Loucy (cell line): ENCODE measurements at regions not wholly inside any gene's neighbourhood (a gene's known extent, or its start where the extent isn't known, plus 50 kb on each side); places are given as distances from the start of the nearest gene placed in this dataset.

Source experiments
- H2AFZ ChIP-seq: fragments of 200-600 bp; sonication (generic); 2 replicates; pipeline ENCODE4 v1.6.0; 2016; ENCODE audit warnings: antibody characterized with exemption, mild to moderate bottlenecking, low read length, moderate library complexity
- H3F3A ChIP-seq: fragments of 200-600 bp; 2 replicates; pipeline ENCODE4 v1.6.0; 2016; ENCODE audit warnings: antibody characterized with exemption, low read depth, mild to moderate bottlenecking
- H3K27me3 ChIP-seq: fragments of 200-600 bp; sonication (generic); 2 replicates; pipeline ENCODE4 v1.6.1; 2014; ENCODE audit warnings: low read length, mild to moderate bottlenecking; ENCODE audit not compliant: insufficient read depth, poor library complexity, severe bottlenecking
- H3K36me3 ChIP-seq: fragments of 200-600 bp; sonication (generic); 2 replicates; pipeline ENCODE4 v1.6.1; 2016; ENCODE audit warnings: low read length; ENCODE audit not compliant: insufficient read depth
- H3K4me1 ChIP-seq: fragments of 200-600 bp; sonication (generic); 2 replicates; pipeline ENCODE4 v1.5.1; 2014; ENCODE audit warnings: low read length, mild to moderate bottlenecking; ENCODE audit not compliant: insufficient read depth, poor library complexity, severe bottlenecking
- H3K4me2 ChIP-seq: fragments of 200-600 bp; sonication (generic); 2 replicates; pipeline ENCODE4 v1.6.0; 2014; ENCODE audit warnings: antibody characterized with exemption, low read length, low read depth, mild to moderate bottlenecking; ENCODE audit not compliant: poor library complexity, severe bottlenecking
- H3K4me3 ChIP-seq: fragments of 200-600 bp; sonication (generic); 2 replicates; pipeline ENCODE4 v1.5.1; 2014; ENCODE audit warnings: low read length, mild to moderate bottlenecking, mixed read lengths; ENCODE audit not compliant: poor library complexity, severe bottlenecking
- H3K79me2 ChIP-seq: fragments of 200-600 bp; sonication (generic); 2 replicates; pipeline ENCODE4 v1.6.1; 2014; ENCODE audit warnings: low read length; ENCODE audit not compliant: insufficient read depth
- H3K9ac ChIP-seq: fragments of 200-600 bp; sonication (generic); 2 replicates; pipeline ENCODE4 v1.6.0; 2014; ENCODE audit warnings: mild to moderate bottlenecking, low read depth, low read length, moderate library complexity; ENCODE audit not compliant: poor library complexity, severe bottlenecking
- H3K9me2 ChIP-seq: fragments of 200-600 bp; sonication (generic); replicated peaks from 2 replicates; pipeline ENCODE4 v1.6.1; 2016; ENCODE audit warnings: low read depth, low read length, mixed read lengths
- H3K9me3 ChIP-seq: fragments of 200-600 bp; sonication (generic); 2 replicates; pipeline ENCODE4 v1.6.1; 2014; ENCODE audit warnings: mild to moderate bottlenecking, antibody characterized with exemption, low read length, low read depth; ENCODE audit not compliant: insufficient read depth
- H4K20me1 ChIP-seq: fragments of 200-600 bp; sonication (generic); 2 replicates; pipeline ENCODE4 v1.6.0; 2014; ENCODE audit warnings: antibody characterized with exemption, low read length, mild to moderate bottlenecking; ENCODE audit not compliant: insufficient read depth, poor library complexity, severe bottlenecking
- CTCF ChIP-seq: fragments of 200-600 bp; sonication (generic); conservative IDR thresholded peaks from 2 replicates; pipeline ENCODE4 v1.5.1; 2014; ENCODE audit warnings: mild to moderate bottlenecking, antibody characterized with exemption, low read length
- EZH2phosphoT487 ChIP-seq: fragments of 200-600 bp; IDR thresholded peaks from 2 replicates; pipeline ENCODE4 v1.6.1; 2018; ENCODE audit warnings: antibody characterized with exemption, mild to moderate bottlenecking, moderate library complexity, borderline replicate concordance

- H2AFZ ChIP-seq = no peak overlapping the region
Observed at GRCh38 chr1:5737081-5737480, 255.1 kb downstream of the NPHP4 start.

GRCh38 chr1:5734996-5735395 lies 257.2 kb downstream of the NPHP4 start:
- Histone ChIP-seq H3K36me3 (no peaks in the 10 kb centered on the region), H3K4me1 (peaks cover 12% of the 10 kb centered on the region), H3K9me2 (no peaks in the 10 kb centered on the region), H3K4me2 (no peak overlapping the region), H3K9me3 (no peaks in the 10 kb centered on the region), H2AFZ (no peak overlapping the region), H3K9ac (no peak overlapping the region), H3K79me2 (no peaks in the 10 kb centered on the region), H3K4me3 (no peak overlapping the region), H4K20me1 (no peaks in the 10 kb centered on the region), H3F3A (no peaks in the 10 kb centered on the region), H3K27me3 (no peaks in the 10 kb centered on the region)
- TF ChIP-seq EZH2phosphoT487 (no peak), CTCF (no peak)

More at GRCh38 chr1:5737081-5737480, 255.1 kb downstream of the NPHP4 start:
- H3K79me2 ChIP-seq = no peaks in the 10 kb centered on the region
- H4K20me1 ChIP-seq = no peaks in the 10 kb centered on the region
- H3K9me2 ChIP-seq = no peaks in the 10 kb centered on the region
- TF ChIP-seq CTCF (no peak), EZH2phosphoT487 (no peak)
- H3K36me3 ChIP-seq = no peaks in the 10 kb centered on the region
- H3K4me3 ChIP-seq = no peak overlapping the region
- no peaks in the 10 kb centered on the region for H3K9me3 ChIP-seq
- peaks cover 30% of the 10 kb centered on the region for H3K4me1 ChIP-seq
- H3K27me3 ChIP-seq = no peaks in the 10 kb centered on the region
- H3F3A ChIP-seq = no peaks in the 10 kb centered on the region
- H3K9ac ChIP-seq = no peak overlapping the region
- H3K4me2 ChIP-seq = no peak overlapping the region

DNA sequence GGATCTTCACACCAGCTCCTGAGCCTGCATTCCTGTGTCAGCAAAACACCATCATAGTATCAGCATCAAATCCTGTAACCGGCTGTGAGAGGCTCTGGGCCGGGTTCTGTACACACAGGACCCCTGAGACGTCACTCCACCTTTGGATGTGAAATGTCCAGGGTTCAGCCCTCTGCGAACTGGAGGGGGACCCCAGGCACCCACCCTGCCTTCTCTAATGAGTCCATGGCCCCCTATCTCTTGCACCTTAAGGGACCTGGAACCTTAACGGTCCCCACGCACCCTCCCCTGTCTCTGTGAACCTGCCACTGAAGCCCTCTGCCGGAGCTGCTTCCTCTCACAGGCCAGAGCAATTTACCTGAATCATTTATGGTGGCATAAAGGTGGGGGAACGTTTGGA lies 257.8 kb downstream of the NPHP4 start:
- Histone ChIP-seq H3F3A (no peaks in the 10 kb centered on the region), H3K36me3 (no peaks in the 10 kb centered on the region), H3K9ac (no peak overlapping the region), H3K9me3 (no peaks in the 10 kb centered on the region), H3K4me2 (no peak overlapping the region), H3K9me2 (no peaks in the 10 kb centered on the region), H2AFZ (no peak overlapping the region), H4K20me1 (no peaks in the 10 kb centered on the region), H3K79me2 (no peaks in the 10 kb centered on the region), H3K4me1 (peaks cover 6% of the 10 kb centered on the region), H3K27me3 (no peaks in the 10 kb centered on the region), H3K4me3 (no peak overlapping the region)
- TF ChIP-seq EZH2phosphoT487 = no peak
- TF ChIP-seq CTCF = no peak
